ENCODE measurements at regions not wholly inside any gene's neighbourhood (a gene's known extent, or its start where the extent isn't known, plus 50 kb on each side); places are given as distances from the start of the nearest gene placed in this dataset.

DNA sequence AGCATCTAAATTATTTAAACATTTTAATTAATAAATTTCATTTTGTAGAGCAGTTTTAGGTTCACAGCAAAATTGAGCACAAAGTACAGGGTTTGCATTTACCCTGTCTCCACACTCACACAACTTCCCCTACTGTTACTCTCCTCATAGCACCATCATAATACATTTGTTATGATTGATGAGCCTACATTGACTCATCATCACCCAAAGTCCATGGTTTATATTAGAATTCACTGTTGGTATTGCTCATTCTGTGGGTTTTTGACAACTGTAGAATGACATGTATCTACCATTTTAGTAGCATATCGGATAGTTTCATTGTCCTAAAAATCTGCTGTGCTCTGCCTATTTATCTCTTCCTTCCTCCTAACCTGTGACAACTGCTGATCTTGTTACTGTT is 411.1 kb upstream of the MPDZ start:
- Histone ChIP-seq H3K4me3 (ENCODE audit: low read depth, low read length) (no peak overlapping the region), H3K27me3 (ENCODE audit: control insufficient read depth, insufficient read depth, low read length) (no peaks in the 10 kb centered on the region), H3K36me3 (ENCODE audit: control insufficient read depth, insufficient read depth, low read length) (no peaks in the 10 kb centered on the region)
- no peak for DNase-seq (ENCODE audit: low read depth)
- TF ChIP-seq, protein P1, sequence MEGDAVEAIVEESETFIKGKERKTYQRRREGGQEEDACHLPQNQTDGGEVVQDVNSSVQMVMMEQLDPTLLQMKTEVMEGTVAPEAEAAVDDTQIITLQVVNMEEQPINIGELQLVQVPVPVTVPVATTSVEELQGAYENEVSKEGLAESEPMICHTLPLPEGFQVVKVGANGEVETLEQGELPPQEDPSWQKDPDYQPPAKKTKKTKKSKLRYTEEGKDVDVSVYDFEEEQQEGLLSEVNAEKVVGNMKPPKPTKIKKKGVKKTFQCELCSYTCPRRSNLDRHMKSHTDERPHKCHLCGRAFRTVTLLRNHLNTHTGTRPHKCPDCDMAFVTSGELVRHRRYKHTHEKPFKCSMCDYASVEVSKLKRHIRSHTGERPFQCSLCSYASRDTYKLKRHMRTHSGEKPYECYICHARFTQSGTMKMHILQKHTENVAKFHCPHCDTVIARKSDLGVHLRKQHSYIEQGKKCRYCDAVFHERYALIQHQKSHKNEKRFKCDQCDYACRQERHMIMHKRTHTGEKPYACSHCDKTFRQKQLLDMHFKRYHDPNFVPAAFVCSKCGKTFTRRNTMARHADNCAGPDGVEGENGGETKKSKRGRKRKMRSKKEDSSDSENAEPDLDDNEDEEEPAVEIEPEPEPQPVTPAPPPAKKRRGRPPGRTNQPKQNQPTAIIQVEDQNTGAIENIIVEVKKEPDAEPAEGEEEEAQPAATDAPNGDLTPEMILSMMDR (IDR thresholded peaks at IDR 0.05; ENCODE audit: insufficient read depth, low read length, poor library complexity, severe bottlenecking) = no peak

DNA sequence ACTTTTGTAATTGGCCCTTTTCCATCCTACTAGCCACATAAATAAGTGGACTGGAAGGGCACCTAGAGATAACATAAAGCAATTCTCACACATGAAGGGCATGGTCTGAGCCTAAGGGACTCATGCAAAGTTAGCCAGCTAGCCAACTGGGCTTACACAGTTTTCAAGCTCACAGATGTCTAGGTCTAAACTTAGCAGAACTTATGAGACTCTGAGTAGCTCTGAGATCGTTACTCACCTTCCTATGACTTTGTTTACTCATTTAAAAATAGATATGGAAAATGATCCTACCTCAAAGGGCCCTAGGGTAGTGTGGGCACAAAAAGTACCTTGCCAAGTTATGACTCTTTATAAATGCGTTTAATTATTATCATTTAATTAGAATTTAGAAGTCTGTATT is 410.4 kb upstream of the MPDZ start:
- Histone ChIP-seq H3K36me3 (ENCODE audit: control insufficient read depth, insufficient read depth, low read length) (no peaks in the 10 kb centered on the region), H3K27me3 (ENCODE audit: control insufficient read depth, insufficient read depth, low read length) (no peaks in the 10 kb centered on the region), H3K4me3 (ENCODE audit: low read depth, low read length) (no peak overlapping the region)
- TF ChIP-seq, protein P1 (IDR thresholded peaks at IDR 0.05; ENCODE audit: insufficient read depth, low read length, poor library complexity, severe bottlenecking) = no peak
- no peak for DNase-seq (ENCODE audit: low read depth)

GRCh38 chr9:13688990-13689600 is 409.6 kb upstream of the MPDZ start:
- Histone ChIP-seq H3K27me3 (ENCODE audit: control insufficient read depth, insufficient read depth, low read length) (no peaks in the 10 kb centered on the region), H3K36me3 (ENCODE audit: control insufficient read depth, insufficient read depth, low read length) (no peaks in the 10 kb centered on the region), H3K4me3 (ENCODE audit: low read depth, low read length) (no peak overlapping the region)
- DNase-seq (ENCODE audit: low read depth) = no peak
- TF ChIP-seq, protein P1 (IDR thresholded peaks at IDR 0.05; ENCODE audit: insufficient read depth, low read length, poor library complexity, severe bottlenecking) = peak; percentile 52

DNA sequence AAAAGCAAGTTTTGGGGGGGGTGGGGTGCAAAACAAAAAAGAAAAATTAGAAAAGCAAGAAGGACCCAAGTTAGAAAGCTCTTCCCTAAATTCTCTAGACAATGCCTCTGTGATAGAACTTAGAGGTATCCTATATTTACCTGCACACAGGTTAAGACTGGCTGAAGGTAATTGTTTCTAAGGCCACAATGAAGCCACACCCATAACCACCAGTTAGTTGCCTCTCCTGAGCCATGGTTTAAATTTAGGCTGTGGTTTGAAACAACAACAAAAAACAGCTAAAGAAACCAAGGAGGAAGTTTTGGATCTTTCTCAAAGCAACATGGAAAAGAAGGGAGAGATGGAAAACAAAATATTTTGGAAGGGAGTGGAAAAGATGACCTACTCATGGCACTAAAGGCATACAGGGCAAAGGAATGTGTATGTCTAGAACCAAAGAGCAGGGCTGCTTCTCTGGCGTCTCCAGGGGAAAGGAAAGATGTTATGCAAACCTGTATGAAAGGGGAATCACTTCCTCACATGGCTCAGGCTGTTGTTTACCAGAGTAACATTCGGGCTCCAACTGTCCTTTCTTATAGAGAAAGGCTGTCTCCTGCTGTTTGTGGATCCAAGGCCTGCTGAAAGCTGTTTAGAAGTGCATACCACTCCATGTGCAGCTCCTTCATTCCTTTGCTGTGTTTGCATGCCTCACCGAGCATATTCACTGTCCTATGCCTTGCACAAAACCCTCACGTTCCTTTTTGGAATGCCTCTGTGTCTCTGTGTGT is 408.9 kb upstream of the MPDZ start:
- no peaks in the 10 kb centered on the region for H3K27me3 ChIP-seq (ENCODE audit: control insufficient read depth, insufficient read depth, low read length)
- no peaks in the 10 kb centered on the region for H3K36me3 ChIP-seq (ENCODE audit: control insufficient read depth, insufficient read depth, low read length)
- H3K4me3 ChIP-seq (ENCODE audit: low read depth, low read length) = no peak overlapping the region
- no peak for DNase-seq (ENCODE audit: low read depth)
- TF ChIP-seq, protein P1 (IDR thresholded peaks at IDR 0.05; ENCODE audit: insufficient read depth, low read length, poor library complexity, severe bottlenecking) = no peak

- no peaks in the 10 kb centered on the region for H3K36me3 ChIP-seq (ENCODE audit: control insufficient read depth, insufficient read depth, low read length)
- TF ChIP-seq, protein P1 (IDR thresholded peaks at IDR 0.05; ENCODE audit: insufficient read depth, low read length, poor library complexity, severe bottlenecking) = no peak
These were observed 405.2 kb upstream of the MPDZ start for GRCh38 chr9:13684656-13685055.

More at GRCh38 chr9:13684656-13685055, 405.2 kb upstream of the MPDZ start:
- H3K4me3 ChIP-seq (ENCODE audit: low read depth, low read length) = no peak overlapping the region
- H3K27me3 ChIP-seq (ENCODE audit: control insufficient read depth, insufficient read depth, low read length) = no peaks in the 10 kb centered on the region
- DNase-seq (ENCODE audit: low read depth) = no peak

Data from kidney epithelial cell (primary cell).